C4-2B (cell line): ENCODE measurements at regions not wholly inside any gene's neighbourhood (a gene's known extent, or its start where the extent isn't known, plus 50 kb on each side); places are given as distances from the start of the nearest gene placed in this dataset.
A peak's percentile ranks its signal among the peaks of the same experiment; 100 is the strongest.

ENCODE experiments used
- H3K27ac ChIP-seq: fragments of 450-650 bp; 2 replicates; pipeline ENCODE4 v1.5.1; 2017
- CTCF ChIP-seq: fragments of 450-650 bp; conservative IDR thresholded peaks from 2 replicates; pipeline ENCODE4 v1.5.1; 2017; ENCODE audit warnings: mild to moderate bottlenecking
- ZFX ChIP-seq: fragments of 450-650 bp; IDR thresholded peaks from 2 replicates; pipeline ENCODE4 v1.6.1; 2017

GRCh38 chr6:148244217-148244935 is 98.3 kb upstream of the SASH1 start:
- TF ChIP-seq ZFX (no peak), CTCF (no peak)
- no peak overlapping the region for H3K27ac ChIP-seq

GRCh38 chr6:148247386-148248063 is 95.1 kb upstream of the SASH1 start:
- TF ChIP-seq CTCF = no peak
- no peak for TF ChIP-seq ZFX
- H3K27ac ChIP-seq = no peak overlapping the region

- no peak for TF ChIP-seq CTCF
- TF ChIP-seq ZFX = no peak
- no peak overlapping the region for H3K27ac ChIP-seq
These were observed 93.5 kb upstream of the SASH1 start for GRCh38 chr6:148249160-148249559.

GRCh38 chr6:148249679-148250375 is 92.8 kb upstream of the SASH1 start:
- TF ChIP-seq ZFX = no peak
- TF ChIP-seq CTCF = no peak
- H3K27ac ChIP-seq = no peak overlapping the region

GRCh38 chr6:148250975-148251685 is 91.5 kb upstream of the SASH1 start:
- TF ChIP-seq CTCF (peak; percentile 47), ZFX (no peak)
- H3K27ac ChIP-seq = no peak overlapping the region

GRCh38 chr6:148251891-148252290 is 90.7 kb upstream of the SASH1 start:
- TF ChIP-seq CTCF (no peak), ZFX (no peak)
- H3K27ac ChIP-seq = no peak overlapping the region
